H1 (cell line): ENCODE measurements at regions not wholly inside any gene's neighbourhood (a gene's known extent, or its start where the extent isn't known, plus 50 kb on each side); places are given as distances from the start of the nearest gene placed in this dataset.

Source experiments
- CEBPB ChIP-seq: IDR thresholded peaks from 2 replicates; pipeline ENCODE4 v1.6.1; 2012; ENCODE audit warnings: low read depth, low read length
- CHD2 ChIP-seq: IDR thresholded peaks from 2 replicates; pipeline ENCODE4 v1.6.1; 2012; ENCODE audit warnings: low read length, improper control_type of control experiment
- EP300 ChIP-seq, 2 experiments: IDR thresholded peaks; 1 replicate in 1 of 2; 2 replicates in 1 of 2; pipeline ENCODE4 v1.6.1; 2011 to 2012; ENCODE audit warnings: low read depth in 2 of 2, low read length in 2 of 2, mild to moderate bottlenecking in 2 of 2, borderline replicate concordance in 1 of 2, inconsistent platforms in 1 of 2, moderate library complexity in 1 of 2
- HDAC2 ChIP-seq, 2 experiments: fragments of 300-600 bp in 1 of 2; sonication (generic) in 1 of 2; IDR thresholded peaks; 2 replicates each; pipeline ENCODE4 v1.6.1; 2011 to 2012; ENCODE audit warnings: low read depth in 2 of 2, low read length in 2 of 2, mild to moderate bottlenecking in 2 of 2, moderate library complexity in 2 of 2, borderline replicate concordance in 1 of 2, inconsistent platforms in 1 of 2
- HDAC6 ChIP-seq: IDR thresholded peaks from one replicate; pipeline ENCODE4 v1.7.1; 2012; ENCODE audit warnings: low read depth, mild to moderate bottlenecking, inconsistent platforms, low read length, moderate library complexity
- JUND ChIP-seq: IDR thresholded peaks from 2 replicates; pipeline ENCODE4 v1.6.1; 2011; ENCODE audit warnings: mild to moderate bottlenecking, improper control_type of control experiment, low read length
- KDM1A ChIP-seq: fragments of 200-600, 300-600 bp; sonication (generic); IDR thresholded peaks from 2 replicates; pipeline ENCODE4 v1.7.1; 2016; ENCODE audit warnings: mild to moderate bottlenecking, low read length, borderline replicate concordance
- MAFK ChIP-seq: IDR thresholded peaks from 2 replicates; pipeline ENCODE4 v1.6.1; 2012; ENCODE audit warnings: low read depth, mild to moderate bottlenecking, improper control_type of control experiment, low read length
- POLR2A ChIP-seq, 2 experiments: IDR thresholded peaks; 1 replicate in 1 of 2; 2 replicates in 1 of 2; pipeline ENCODE4 v1.6.1; 2011; ENCODE audit warnings: low read depth in 2 of 2, low read length in 2 of 2, mild to moderate bottlenecking in 2 of 2; ENCODE audit errors: control extremely low read depth in 1 of 2
- POLR2AphosphoS5 ChIP-seq: IDR thresholded peaks from 2 replicates; pipeline ENCODE4 v1.6.1; 2011; ENCODE audit warnings: low read depth, low read length
- RAD21 ChIP-seq, 2 experiments: IDR thresholded peaks in 1 of 2; conservative IDR thresholded peaks in 1 of 2; 2 replicates each; pipeline ENCODE4 v1.6.1; 2011; ENCODE audit warnings: low read depth in 2 of 2, low read length in 2 of 2, improper control_type of control experiment in 1 of 2, inconsistent platforms in 1 of 2, mild to moderate bottlenecking in 1 of 2, moderate library complexity in 1 of 2
- RXRA ChIP-seq: IDR thresholded peaks from 2 replicates; pipeline ENCODE4 v1.6.1; 2011; ENCODE audit warnings: low read depth, mild to moderate bottlenecking, low read length, moderate library complexity; ENCODE audit not compliant: insufficient read depth
- TAF1 ChIP-seq: IDR thresholded peaks from 2 replicates; pipeline ENCODE4 v1.6.1; 2011; ENCODE audit warnings: mild to moderate bottlenecking, low read depth, low read length
- TF ChIP-seq, protein P1 (sequence below), 3 experiments: IDR thresholded peaks; 1 replicate in 2 of 3; 2 replicates in 1 of 3; pipeline versions ENCODE4 v1.5.1 to v1.6.1; 2011; ENCODE audit warnings: low read length in 3 of 3, mild to moderate bottlenecking in 3 of 3, inconsistent platforms in 2 of 3, low read depth in 1 of 3, moderate library complexity in 1 of 3; ENCODE audit not compliant: insufficient read depth in 1 of 3; ENCODE audit errors: control extremely low read depth in 1 of 3

GRCh38 chr9:23603311-23603710 is 222.7 kb downstream of the ELAVL2 start:
- TF ChIP-seq POLR2A (IDR thresholded peaks at IDR 0.05; ENCODE audit: control extremely low read depth in 1 of 2, low read depth in 2 of 2, low read length in 2 of 2) (no peak), TAF1 (no peak), POLR2AphosphoS5 (no peak), CEBPB (no peak), CHD2 (no peak), EP300 (IDR thresholded peaks at IDR 0.05; ENCODE audit: borderline replicate concordance in 1 of 2, low read depth in 2 of 2, low read length in 2 of 2) (no peak), HDAC6 (no peak), RAD21 (IDR thresholded peaks at IDR 0.05 in 1 of 2, conservative IDR thresholded peaks at IDR 0.05 in 1 of 2; ENCODE audit: low read depth in 2 of 2, low read length in 2 of 2) (no peak), JUND (no peak), MAFK (no peak), RXRA (no peak), HDAC2 (IDR thresholded peaks at IDR 0.05; ENCODE audit: borderline replicate concordance in 1 of 2, low read depth in 2 of 2, low read length in 2 of 2) (no peak), KDM1A (no peak)
- TF ChIP-seq, protein P1, sequence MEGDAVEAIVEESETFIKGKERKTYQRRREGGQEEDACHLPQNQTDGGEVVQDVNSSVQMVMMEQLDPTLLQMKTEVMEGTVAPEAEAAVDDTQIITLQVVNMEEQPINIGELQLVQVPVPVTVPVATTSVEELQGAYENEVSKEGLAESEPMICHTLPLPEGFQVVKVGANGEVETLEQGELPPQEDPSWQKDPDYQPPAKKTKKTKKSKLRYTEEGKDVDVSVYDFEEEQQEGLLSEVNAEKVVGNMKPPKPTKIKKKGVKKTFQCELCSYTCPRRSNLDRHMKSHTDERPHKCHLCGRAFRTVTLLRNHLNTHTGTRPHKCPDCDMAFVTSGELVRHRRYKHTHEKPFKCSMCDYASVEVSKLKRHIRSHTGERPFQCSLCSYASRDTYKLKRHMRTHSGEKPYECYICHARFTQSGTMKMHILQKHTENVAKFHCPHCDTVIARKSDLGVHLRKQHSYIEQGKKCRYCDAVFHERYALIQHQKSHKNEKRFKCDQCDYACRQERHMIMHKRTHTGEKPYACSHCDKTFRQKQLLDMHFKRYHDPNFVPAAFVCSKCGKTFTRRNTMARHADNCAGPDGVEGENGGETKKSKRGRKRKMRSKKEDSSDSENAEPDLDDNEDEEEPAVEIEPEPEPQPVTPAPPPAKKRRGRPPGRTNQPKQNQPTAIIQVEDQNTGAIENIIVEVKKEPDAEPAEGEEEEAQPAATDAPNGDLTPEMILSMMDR (IDR thresholded peaks at IDR 0.05; ENCODE audit: control extremely low read depth in 1 of 3, insufficient read depth in 1 of 3, low read depth in 1 of 3, low read length in 3 of 3) = no peak
